ENCODE measurements at regions not wholly inside any gene's neighbourhood (a gene's known extent, or its start where the extent isn't known, plus 50 kb on each side); places are given as distances from the start of the nearest gene placed in this dataset.

DNA sequence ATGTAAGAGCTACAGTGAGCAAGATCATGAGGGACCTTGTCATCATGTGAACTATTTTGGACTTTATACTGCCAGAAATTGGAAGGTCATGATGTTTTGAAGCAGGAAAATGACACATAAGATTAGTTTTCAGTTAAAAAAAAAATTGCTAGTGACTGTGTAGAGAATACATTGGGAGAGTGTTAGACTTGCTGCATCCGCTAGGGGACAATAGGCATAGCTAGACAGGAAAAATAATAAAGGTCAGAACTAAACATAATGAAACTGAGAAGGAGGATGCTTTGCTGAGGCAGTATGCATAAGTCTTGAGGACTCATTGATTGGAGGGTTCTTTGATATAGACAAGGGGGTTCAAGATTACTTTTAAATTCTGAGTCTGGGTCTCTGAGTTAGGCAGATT is 275.8 kb upstream of the KCNH8 start:
- ChIA-PET POLR2A (no interaction called here), CTCF (no interaction called here)
- Mint-ChIP-seq H3K36me3 (ENCODE audit: insufficient read depth, unreplicated experiment) (no peaks in the 10 kb centered on the region), H3K4me3 (ENCODE audit: unreplicated experiment) (no peak overlapping the region), H3K27me3 (ENCODE audit: insufficient read depth, unreplicated experiment) (no peaks in the 10 kb centered on the region), H3K27ac (ENCODE audit: unreplicated experiment) (no peak overlapping the region), H3K4me1 (ENCODE audit: low read depth, unreplicated experiment) (no peaks in the 10 kb centered on the region), H3K9me3 (ENCODE audit: unreplicated experiment) (no peaks in the 10 kb centered on the region)
- no TSS peak for BruUV-seq (replicated peaks)
- Histone ChIP-seq H3K4me3 (ENCODE audit: low read depth, low read length) (no peak overlapping the region), H3K4me1 (no peaks in the 10 kb centered on the region), H3K36me3 (ENCODE audit: control insufficient read depth, insufficient read depth, low read length) (no peaks in the 10 kb centered on the region), H3K27me3 (replicated peaks; ENCODE audit: control insufficient read depth, insufficient read depth, low read length) (no peaks in the 10 kb centered on the region), H3K9me3 (no peaks in the 10 kb centered on the region)
- intact Hi-C loops (cut with micrococcal nuclease; ENCODE audit: unreplicated experiment) = no loop called here
- TF ChIP-seq, protein P1, sequence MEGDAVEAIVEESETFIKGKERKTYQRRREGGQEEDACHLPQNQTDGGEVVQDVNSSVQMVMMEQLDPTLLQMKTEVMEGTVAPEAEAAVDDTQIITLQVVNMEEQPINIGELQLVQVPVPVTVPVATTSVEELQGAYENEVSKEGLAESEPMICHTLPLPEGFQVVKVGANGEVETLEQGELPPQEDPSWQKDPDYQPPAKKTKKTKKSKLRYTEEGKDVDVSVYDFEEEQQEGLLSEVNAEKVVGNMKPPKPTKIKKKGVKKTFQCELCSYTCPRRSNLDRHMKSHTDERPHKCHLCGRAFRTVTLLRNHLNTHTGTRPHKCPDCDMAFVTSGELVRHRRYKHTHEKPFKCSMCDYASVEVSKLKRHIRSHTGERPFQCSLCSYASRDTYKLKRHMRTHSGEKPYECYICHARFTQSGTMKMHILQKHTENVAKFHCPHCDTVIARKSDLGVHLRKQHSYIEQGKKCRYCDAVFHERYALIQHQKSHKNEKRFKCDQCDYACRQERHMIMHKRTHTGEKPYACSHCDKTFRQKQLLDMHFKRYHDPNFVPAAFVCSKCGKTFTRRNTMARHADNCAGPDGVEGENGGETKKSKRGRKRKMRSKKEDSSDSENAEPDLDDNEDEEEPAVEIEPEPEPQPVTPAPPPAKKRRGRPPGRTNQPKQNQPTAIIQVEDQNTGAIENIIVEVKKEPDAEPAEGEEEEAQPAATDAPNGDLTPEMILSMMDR (IDR thresholded peaks at IDR 0.05; ENCODE audit: insufficient read depth in 1 of 2, low read depth in 1 of 2, low read length in 1 of 2, severe bottlenecking in 1 of 2, unreplicated experiment in 1 of 2) = peak in 1 of 2 experiments; percentile 20
- DNase-seq = no peak

DNA sequence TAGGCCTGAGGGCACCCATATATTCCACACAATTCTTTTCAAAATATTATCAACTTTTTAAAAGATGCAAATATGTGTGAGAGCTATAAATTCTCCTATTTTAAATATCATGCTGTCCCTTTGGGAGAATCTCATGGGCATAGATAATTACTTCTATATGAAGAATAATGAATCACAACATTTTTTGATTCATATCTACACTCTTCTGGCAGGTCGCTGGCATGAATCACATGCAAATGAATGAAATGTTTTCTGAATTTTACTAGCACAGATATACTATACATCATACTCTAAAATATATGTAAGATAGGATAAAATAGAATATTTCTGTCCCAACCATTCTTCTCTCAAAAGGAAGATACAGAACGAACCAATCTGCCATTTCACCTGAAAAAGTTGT is 277.7 kb upstream of the KCNH8 start:
- no peak overlapping the region for H3K4me3 Mint-ChIP-seq (ENCODE audit: unreplicated experiment)
- Histone ChIP-seq H3K4me1 (no peaks in the 10 kb centered on the region), H3K36me3 (ENCODE audit: control insufficient read depth, insufficient read depth, low read length) (no peaks in the 10 kb centered on the region), H3K4me3 (ENCODE audit: low read depth, low read length) (no peak overlapping the region), H3K9me3 (no peaks in the 10 kb centered on the region), H3K27me3 (replicated peaks; ENCODE audit: control insufficient read depth, insufficient read depth, low read length) (no peaks in the 10 kb centered on the region)
- intact Hi-C loops (cut with micrococcal nuclease; ENCODE audit: unreplicated experiment) = no loop called here
- TF ChIP-seq, protein P1 (IDR thresholded peaks at IDR 0.05; ENCODE audit: insufficient read depth in 1 of 2, low read depth in 1 of 2, low read length in 1 of 2, severe bottlenecking in 1 of 2, unreplicated experiment in 1 of 2) = no peak
- ChIA-PET POLR2A (no interaction called here), CTCF (no interaction called here)
- H3K4me1 Mint-ChIP-seq (ENCODE audit: low read depth, unreplicated experiment) = no peaks in the 10 kb centered on the region
- H3K27me3 Mint-ChIP-seq (ENCODE audit: insufficient read depth, unreplicated experiment) = no peaks in the 10 kb centered on the region
- H3K36me3 Mint-ChIP-seq (ENCODE audit: insufficient read depth, unreplicated experiment) = no peaks in the 10 kb centered on the region
- no peak for DNase-seq
- H3K27ac Mint-ChIP-seq (ENCODE audit: unreplicated experiment) = no peak overlapping the region
- H3K9me3 Mint-ChIP-seq (ENCODE audit: unreplicated experiment) = no peaks in the 10 kb centered on the region
- no TSS peak for BruUV-seq (replicated peaks)

DNA sequence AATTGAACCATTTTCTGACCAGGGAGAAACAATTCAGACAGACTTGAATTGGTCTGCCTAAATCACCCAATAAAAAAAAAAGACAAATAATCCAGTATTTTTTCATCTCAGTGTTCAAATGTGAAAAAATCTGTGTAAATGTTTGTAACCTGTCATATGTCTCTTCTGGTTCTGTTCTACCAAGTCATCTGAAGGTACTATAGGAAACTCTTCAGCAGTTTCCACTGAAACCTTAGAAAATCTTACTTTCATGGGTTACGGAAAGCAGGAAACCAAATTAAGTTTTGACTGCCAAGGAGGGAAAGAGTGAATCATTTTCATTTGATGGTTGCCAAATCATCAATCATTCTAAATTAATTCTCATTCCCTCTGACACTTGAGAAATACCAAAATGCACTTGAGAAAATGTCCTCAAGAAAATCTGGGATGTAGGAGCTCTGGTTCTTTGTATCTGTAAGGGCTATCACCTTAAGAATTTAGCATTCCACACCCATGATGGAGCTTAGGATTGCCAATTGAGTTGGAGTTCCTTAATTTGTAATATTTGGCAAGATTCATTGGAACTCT is 278.2 kb upstream of the KCNH8 start:
- POLR2A ChIA-PET = no interaction called here
- no peak overlapping the region for H3K27ac Mint-ChIP-seq (ENCODE audit: unreplicated experiment)
- H3K9me3 Mint-ChIP-seq (ENCODE audit: unreplicated experiment) = no peaks in the 10 kb centered on the region
- Histone ChIP-seq H3K27me3 (replicated peaks; ENCODE audit: control insufficient read depth, insufficient read depth, low read length) (no peaks in the 10 kb centered on the region), H3K4me1 (no peaks in the 10 kb centered on the region), H3K9me3 (no peaks in the 10 kb centered on the region), H3K36me3 (ENCODE audit: control insufficient read depth, insufficient read depth, low read length) (no peaks in the 10 kb centered on the region), H3K4me3 (ENCODE audit: low read depth, low read length) (no peak overlapping the region)
- intact Hi-C loops (cut with micrococcal nuclease; ENCODE audit: unreplicated experiment) = no loop called here
- CTCF ChIA-PET = no interaction called here
- BruUV-seq (replicated peaks) = no TSS peak
- no peaks in the 10 kb centered on the region for H3K27me3 Mint-ChIP-seq (ENCODE audit: insufficient read depth, unreplicated experiment)
- TF ChIP-seq, protein P1 (IDR thresholded peaks at IDR 0.05; ENCODE audit: insufficient read depth in 1 of 2, low read depth in 1 of 2, low read length in 1 of 2, severe bottlenecking in 1 of 2, unreplicated experiment in 1 of 2) = no peak
- H3K4me3 Mint-ChIP-seq (ENCODE audit: unreplicated experiment) = no peak overlapping the region
- H3K4me1 Mint-ChIP-seq (ENCODE audit: low read depth, unreplicated experiment) = no peaks in the 10 kb centered on the region
- no peaks in the 10 kb centered on the region for H3K36me3 Mint-ChIP-seq (ENCODE audit: insufficient read depth, unreplicated experiment)
- DNase-seq = no peak

Data from Caco-2 (cell line).